Testis (tissue), 2 donors: ENCODE measurements at regions not wholly inside any gene's neighbourhood (a gene's known extent, or its start where the extent isn't known, plus 50 kb on each side); places are given as distances from the start of the nearest gene placed in this dataset.

Experiments used
- DNase-seq: peaks from one replicate; pipeline ENCODE4 v3.0.0-alpha.2; 2019
- H3K27ac ChIP-seq, 2 donors: fragments of 200-600 bp; sonication (generic); one replicate each; pipeline ENCODE4 v1.5.1; 2019
- H3K27me3 ChIP-seq: fragments of 200-600 bp; sonication (generic); one replicate; pipeline ENCODE4 v1.5.1; 2019
- H3K36me3 ChIP-seq: fragments of 200-600 bp; sonication (generic); one replicate; pipeline ENCODE4 v1.5.1; 2017; ENCODE audit warnings: low read depth; ENCODE audit errors: missing control alignments
- H3K4me1 ChIP-seq: fragments of 200-600 bp; sonication (generic); one replicate; pipeline ENCODE4 v1.5.1; 2019
- H3K4me3 ChIP-seq, 2 donors: fragments of 200-600 bp; sonication (generic); one replicate each; pipeline ENCODE4 v1.5.1; 2017 to 2019
- H3K9me3 ChIP-seq: fragments of 200-600 bp; sonication (generic); one replicate; pipeline ENCODE4 v1.5.1; 2017
- CTCF ChIP-seq, 3 experiments: fragments of 450-650 bp in 2 of 3; fragments of 200-600 bp in 1 of 3; sonication (generic) in 1 of 3; IDR thresholded peaks; one replicate each; pipeline ENCODE4 v1.5.1; 2016 to 2019; ENCODE audit warnings: antibody characterized with exemption in 3 of 3, mild to moderate bottlenecking in 2 of 3, moderate library complexity in 1 of 3
- POLR2A ChIP-seq: fragments of 450-650 bp; IDR thresholded peaks from one replicate; pipeline ENCODE4 v1.6.1; 2017; ENCODE audit warnings: antibody characterized with exemption, mild to moderate bottlenecking, moderate library complexity
- WGBS, 2 donors: methylation state at CpG; one replicate each; pipeline ENCODE4 v1.1.5; 2018; 5-methylcytosine and 5-hydroxymethylcytosine counted together
- intact Hi-C: fragments of 100-400 bp; cut with DNase I; formaldehyde crosslinking; loops from one replicate; pipeline ENCODE4 v1.15.1; 2023; ENCODE audit warnings: low total_unique reads

GRCh38 chr4:11976726-11977263, 548.1 kb upstream of the HS3ST1 start:
- Histone ChIP-seq H3K4me1 (no peaks in the 10 kb centered on the region), H3K27me3 (no peaks in the 10 kb centered on the region), H3K4me3 (no peak overlapping the region), H3K27ac (no peak overlapping the region), H3K36me3 (no peaks in the 10 kb centered on the region), H3K9me3 (no peaks in the 10 kb centered on the region)
- DNase-seq, result no peak
- intact Hi-C loops, result no loop called here
- no peak for TF ChIP-seq POLR2A
- no peak for TF ChIP-seq CTCF (IDR thresholded peaks at IDR 0.05)
- WGBS, 2 donors, result 85 to 90% methylated on average over 3 of the region's 3 CpGs

- Histone ChIP-seq H3K27me3 (no peaks in the 10 kb centered on the region), H3K4me3 (no peak overlapping the region), H3K27ac (no peak overlapping the region), H3K36me3 (no peaks in the 10 kb centered on the region), H3K4me1 (no peaks in the 10 kb centered on the region), H3K9me3 (no peaks in the 10 kb centered on the region)
- TF ChIP-seq CTCF (IDR thresholded peaks at IDR 0.05) (no peak), POLR2A (no peak)
- WGBS, 2 donors, result 69 to 92% methylated on average over 2 of the region's 2 CpGs
- intact Hi-C loops, result no loop called here
- DNase-seq, result no peak
Observed at GRCh38 chr4:11973270-11973669, 544.6 kb upstream of the HS3ST1 start.

- no peaks in the 10 kb centered on the region for H3K36me3 ChIP-seq
- H3K4me3 ChIP-seq, result no peak overlapping the region
- no peak for DNase-seq
- no peak overlapping the region for H3K27ac ChIP-seq
- no peaks in the 10 kb centered on the region for H3K9me3 ChIP-seq
- no peaks in the 10 kb centered on the region for H3K4me1 ChIP-seq
- H3K27me3 ChIP-seq, result no peaks in the 10 kb centered on the region
- TF ChIP-seq POLR2A (no peak), CTCF (IDR thresholded peaks at IDR 0.05) (no peak)
- intact Hi-C loops, result no loop called here
Observed at GRCh38 chr4:11970754-11971153, 542.1 kb upstream of the HS3ST1 start.

- 44 to 62% methylated on average over 4 of the region's 4 CpGs for WGBS, 2 donors
Observed at GRCh38 chr4:11966782-11967181, 538.1 kb upstream of the HS3ST1 start.

More at GRCh38 chr4:11966782-11967181, 538.1 kb upstream of the HS3ST1 start:
- TF ChIP-seq POLR2A (no peak), CTCF (IDR thresholded peaks at IDR 0.05) (no peak)
- H3K27me3 ChIP-seq, result no peaks in the 10 kb centered on the region
- no peak overlapping the region for H3K27ac ChIP-seq
- no peaks in the 10 kb centered on the region for H3K4me1 ChIP-seq
- intact Hi-C loops, result no loop called here
- H3K9me3 ChIP-seq, result no peaks in the 10 kb centered on the region
- H3K4me3 ChIP-seq, result no peak overlapping the region
- no peaks in the 10 kb centered on the region for H3K36me3 ChIP-seq
- DNase-seq, result no peak
